ENCODE measurements at regions not wholly inside any gene's neighbourhood (a gene's known extent, or its start where the extent isn't known, plus 50 kb on each side); places are given as distances from the start of the nearest gene placed in this dataset.

DNA sequence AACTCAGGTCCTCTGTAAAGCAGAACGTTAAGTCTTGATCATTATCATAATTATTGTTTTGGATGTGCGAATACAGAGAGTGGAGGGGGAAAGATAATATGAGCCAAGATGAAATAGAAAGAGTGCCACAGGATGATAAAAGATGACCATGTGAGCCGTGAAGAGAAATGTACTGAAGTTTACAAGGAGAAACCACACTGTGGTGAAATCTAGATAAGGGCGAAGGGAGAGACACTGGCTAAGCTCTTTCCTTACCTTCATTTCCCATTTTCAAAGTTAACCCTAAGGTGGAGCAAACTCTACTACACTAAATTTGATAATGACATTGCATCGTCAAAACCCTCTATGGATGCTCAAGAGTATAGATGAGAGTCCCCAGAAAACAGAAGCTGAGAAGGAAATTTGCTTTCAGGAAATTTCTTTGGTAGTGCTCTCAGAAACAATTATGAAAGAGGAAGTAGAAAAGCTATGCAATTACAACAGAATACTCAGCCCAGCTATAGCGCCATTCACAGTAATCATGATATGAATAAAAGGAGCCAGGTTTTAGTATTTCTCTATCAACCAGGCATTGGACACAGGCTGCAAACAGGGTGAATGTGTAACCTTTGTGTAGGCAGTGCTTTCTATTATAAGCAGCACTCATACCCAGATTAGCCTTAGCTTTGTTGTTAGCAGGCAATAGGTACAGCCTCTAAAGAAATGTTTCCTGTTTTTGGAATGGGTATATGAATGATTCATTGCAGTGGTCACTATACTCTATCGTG, 1080.7 kb downstream of the GRIK2 start:
- TF ChIP-seq, protein P1, sequence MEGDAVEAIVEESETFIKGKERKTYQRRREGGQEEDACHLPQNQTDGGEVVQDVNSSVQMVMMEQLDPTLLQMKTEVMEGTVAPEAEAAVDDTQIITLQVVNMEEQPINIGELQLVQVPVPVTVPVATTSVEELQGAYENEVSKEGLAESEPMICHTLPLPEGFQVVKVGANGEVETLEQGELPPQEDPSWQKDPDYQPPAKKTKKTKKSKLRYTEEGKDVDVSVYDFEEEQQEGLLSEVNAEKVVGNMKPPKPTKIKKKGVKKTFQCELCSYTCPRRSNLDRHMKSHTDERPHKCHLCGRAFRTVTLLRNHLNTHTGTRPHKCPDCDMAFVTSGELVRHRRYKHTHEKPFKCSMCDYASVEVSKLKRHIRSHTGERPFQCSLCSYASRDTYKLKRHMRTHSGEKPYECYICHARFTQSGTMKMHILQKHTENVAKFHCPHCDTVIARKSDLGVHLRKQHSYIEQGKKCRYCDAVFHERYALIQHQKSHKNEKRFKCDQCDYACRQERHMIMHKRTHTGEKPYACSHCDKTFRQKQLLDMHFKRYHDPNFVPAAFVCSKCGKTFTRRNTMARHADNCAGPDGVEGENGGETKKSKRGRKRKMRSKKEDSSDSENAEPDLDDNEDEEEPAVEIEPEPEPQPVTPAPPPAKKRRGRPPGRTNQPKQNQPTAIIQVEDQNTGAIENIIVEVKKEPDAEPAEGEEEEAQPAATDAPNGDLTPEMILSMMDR (conservative IDR thresholded peaks at IDR 0.05; ENCODE audit: low read depth, low read length) = no peak
- TF ChIP-seq EZH2phosphoT487 (IDR thresholded peaks at IDR 0.05; ENCODE audit: borderline replicate concordance, low read length) = no peak
- no peak for TF ChIP-seq EZH2 (IDR thresholded peaks at IDR 0.05; ENCODE audit: low read length, unreplicated experiment)

Measured in PC-3 (cell line).